SK-N-SH (cell line): ENCODE measurements at regions not wholly inside any gene's neighbourhood (a gene's known extent, or its start where the extent isn't known, plus 50 kb on each side); places are given as distances from the start of the nearest gene placed in this dataset.

Experiments
- CTCF ChIA-PET: fragments of 300-600, 350-600 bp; formaldehyde crosslinking; extraction: SDS; loops from one replicate; lab custom pipeline; 2021; lab: Yijun Ruan, JAX
- POLR2A ChIA-PET: fragments of 350-600 bp; sonication (Branson Sonifier 250); formaldehyde crosslinking; extraction: SDS; loops from one replicate; lab custom pipeline; 2020; ENCODE audit warnings: antibody characterized with exemption, inconsistent platforms; lab: Yijun Ruan, JAX
- DNase-seq: peaks from one replicate; pipeline ENCODE4 v3.0.0; 2012
- H2AFZ ChIP-seq: fragments of 200-600 bp; sonication (generic); 2 replicates; pipeline ENCODE4 v1.8.1; 2016; ENCODE audit warnings: antibody characterized with exemption, mild to moderate bottlenecking, low read depth
- H3F3A ChIP-seq: fragments of 200-600 bp; sonication (generic); replicated peaks from 2 replicates; pipeline ENCODE3; 2016; ENCODE audit warnings: antibody characterized with exemption, mild to moderate bottlenecking; ENCODE audit not compliant: insufficient read depth
- H3K27ac ChIP-seq, 2 experiments: fragments of 200-500 bp in 1 of 2; fragments of 200-600 bp in 1 of 2; sonication (Bioruptor generic) in 1 of 2; sonication (generic), shearing (Covaris generic) in 1 of 2; 2 replicates each; pipeline versions ENCODE4 v1.5.1 to v1.6.1; 2014 to 2016; ENCODE audit warnings: low read depth in 2 of 2, inconsistent platforms in 1 of 2, low read length in 1 of 2, mild to moderate bottlenecking in 1 of 2, mixed read lengths in 1 of 2
- H3K27me3 ChIP-seq: fragments of 200-600 bp; sonication (generic), shearing (Covaris generic); 2 replicates; pipeline ENCODE4 v1.6.1; 2016; ENCODE audit warnings: mixed run types; ENCODE audit not compliant: insufficient read depth
- H3K36me3 ChIP-seq, 2 experiments: fragments of 200-500 bp in 1 of 2; fragments of 200-600 bp in 1 of 2; sonication (Bioruptor generic) in 1 of 2; sonication (generic) in 1 of 2; replicated peaks in 1 of 2; 2 replicates each; pipeline versions ENCODE3 to v1.5.1; 2014 to 2016; ENCODE audit warnings: low read length in 1 of 2, mild to moderate bottlenecking in 1 of 2; ENCODE audit not compliant: insufficient read depth in 2 of 2, control insufficient read depth in 1 of 2
- H3K4me1 ChIP-seq, 2 experiments: fragments of 200-500 bp in 1 of 2; fragments of 200-600 bp in 1 of 2; sonication (Bioruptor generic) in 1 of 2; sonication (generic), shearing (Covaris generic) in 1 of 2; 2 replicates each; pipeline versions ENCODE4 v1.5.1 to v1.6.1; 2014 to 2016; ENCODE audit warnings: low read depth in 1 of 2, low read length in 1 of 2, mixed run types in 1 of 2; ENCODE audit not compliant: insufficient read depth in 2 of 2, control insufficient read depth in 1 of 2
- H3K4me2 ChIP-seq: fragments of 200-600 bp; sonication (generic), shearing (Covaris generic); 2 replicates; pipeline ENCODE4 v1.6.1; 2017; ENCODE audit warnings: mixed run types
- H3K4me3 ChIP-seq, 2 experiments: fragments of 200-500 bp in 1 of 2; fragments of 200-600 bp in 1 of 2; sonication (Bioruptor generic) in 1 of 2; sonication (generic), shearing (Covaris generic) in 1 of 2; 2 replicates each; pipeline versions ENCODE4 v1.5.1 to v1.8.1; 2014 to 2016; ENCODE audit warnings: low read depth in 2 of 2, inconsistent platforms in 1 of 2, low read length in 1 of 2, mild to moderate bottlenecking in 1 of 2, mixed read lengths in 1 of 2, moderate library complexity in 1 of 2
- H3K79me2 ChIP-seq: fragments of 200-600 bp; sonication (generic); 2 replicates; pipeline ENCODE4 v1.8.1; 2017; ENCODE audit warnings: mild to moderate bottlenecking; ENCODE audit not compliant: insufficient read depth
- H3K9ac ChIP-seq: fragments of 200-600 bp; sonication (generic); 2 replicates; pipeline ENCODE4 v1.6.1; 2017; ENCODE audit warnings: mixed run types
- H3K9me2 ChIP-seq: fragments of 200-600 bp; sonication (generic); 2 replicates; pipeline ENCODE4 v1.6.1; 2017; ENCODE audit warnings: mixed run types
- H3K9me3 ChIP-seq: fragments of 200-600 bp; sonication (generic); 2 replicates; pipeline ENCODE4 v1.6.1; 2017; ENCODE audit warnings: mixed run types, mild to moderate bottlenecking, moderate library complexity
- H4K20me1 ChIP-seq: fragments of 200-600 bp; sonication (generic); 2 replicates; pipeline ENCODE4 v1.6.1; 2017; ENCODE audit warnings: mild to moderate bottlenecking, mixed run types; ENCODE audit not compliant: insufficient read depth
- CHD2 ChIP-seq: fragments of 150-350 bp; IDR thresholded peaks from 2 replicates; pipeline ENCODE4 v1.6.1; 2018; ENCODE audit warnings: low read length; ENCODE audit not compliant: partially characterized antibody
- ELF1 ChIP-seq: IDR thresholded peaks from 2 replicates; pipeline ENCODE4 v1.4.0; 2012
- EP300 ChIP-seq, 2 experiments: IDR thresholded peaks; 2 replicates each; pipeline versions ENCODE4 v1.4.0 to v1.6.1; 2012; ENCODE audit warnings: borderline replicate concordance in 1 of 2, low read depth in 1 of 2, low read length in 1 of 2
- FOXJ3 ChIP-seq: sonication (generic); formaldehyde crosslinking; IDR thresholded peaks from 2 replicates; pipeline ENCODE4 v1.5.1; 2020; ENCODE audit warnings: mild to moderate bottlenecking, missing genetic modification reagents
- MEF2A ChIP-seq: IDR thresholded peaks from 2 replicates; pipeline ENCODE4 v1.4.0; 2012; ENCODE audit warnings: low read depth, borderline replicate concordance
- NRF1 ChIP-seq: IDR thresholded peaks from 2 replicates; pipeline ENCODE4 v1.6.1; 2012; ENCODE audit warnings: low read depth, mild to moderate bottlenecking, low read length
- PBX3 ChIP-seq: IDR thresholded peaks from 2 replicates; pipeline ENCODE4; 2012
- RCOR1 ChIP-seq: fragments of 150-350 bp; IDR thresholded peaks from 2 replicates; pipeline ENCODE4 v1.6.1; 2017; ENCODE audit warnings: antibody characterized with exemption, low read length
- RFX5 ChIP-seq: IDR thresholded peaks from 2 replicates; pipeline ENCODE4 v1.6.1; 2012; ENCODE audit warnings: mild to moderate bottlenecking, improper control_type of control experiment, low read length
- RXRA ChIP-seq: IDR thresholded peaks from 2 replicates; pipeline ENCODE4 v1.4.0; 2012; ENCODE audit warnings: low read depth, mild to moderate bottlenecking, borderline replicate concordance
- TEAD4 ChIP-seq: IDR thresholded peaks from 2 replicates; pipeline ENCODE4 v1.4.0; 2012; ENCODE audit warnings: mild to moderate bottlenecking, borderline replicate concordance; ENCODE audit not compliant: insufficient read depth
- USF1 ChIP-seq: IDR thresholded peaks from 2 replicates; pipeline ENCODE4 v1.4.0; 2012; ENCODE audit warnings: low read depth, borderline replicate concordance
- WGBS: methylation state at CpG from one replicate; pipeline ENCODE4 v1.1.6; 2017; ENCODE audit warnings: low lambda C conversion rate; 5-methylcytosine and 5-hydroxymethylcytosine counted together
- TF ChIP-seq, protein P1 (sequence below): IDR thresholded peaks from 2 replicates; pipeline ENCODE4 v1.4.0; 2012; ENCODE audit warnings: low read depth
- TF ChIP-seq, protein P2 (sequence below): fragments of 150-350 bp; IDR thresholded peaks from 2 replicates; pipeline ENCODE4 v1.6.1; 2017; ENCODE audit warnings: antibody characterized with exemption, low read length, low read depth, borderline replicate concordance

DNA sequence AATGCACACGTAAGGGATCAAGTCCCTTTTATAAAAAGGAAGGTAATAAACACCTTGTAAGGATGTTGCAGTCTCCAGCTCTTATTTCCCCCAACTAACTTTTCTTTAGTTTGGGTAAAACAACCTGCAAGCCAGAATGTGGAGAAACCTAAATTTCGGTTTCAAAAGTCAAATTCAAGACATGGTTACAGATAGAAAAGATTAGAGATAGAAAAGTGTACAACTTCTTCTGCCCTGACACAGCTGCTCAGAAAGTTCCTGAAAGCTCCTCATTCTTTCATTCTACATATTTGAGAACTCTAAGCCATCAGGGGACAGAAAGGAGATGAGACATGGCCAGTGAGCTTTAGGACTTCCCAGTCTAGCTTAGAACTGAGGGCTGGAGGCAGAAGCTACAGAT lies 574.9 kb downstream of the DIPK2A start:
- H2AFZ ChIP-seq: no peak overlapping the region
- 0% methylated on average over 2 of the region's 2 CpGs for WGBS
- CTCF ChIA-PET: no interaction called here

GRCh38 chr3:144548346-144548745 lies 576.7 kb downstream of the DIPK2A start:
- CTCF ChIA-PET: interaction anchor here (0.6 kb wide), 1 partner anchor 822 kb away, joined by 3 read pairs; no protein-coding TSS in a partner anchor
- Histone ChIP-seq H4K20me1 (no peaks in the 10 kb centered on the region), H3F3A (no peaks in the 10 kb centered on the region), H3K9me2 (no peaks in the 10 kb centered on the region), H3K9ac (no peak overlapping the region), H3K27ac (no peak overlapping the region), H2AFZ (no peak overlapping the region), H3K4me2 (no peak overlapping the region), H3K36me3 (no peaks in the 10 kb centered on the region), H3K4me3 (no peak overlapping the region), H3K4me1 (no peaks in the 10 kb centered on the region), H3K9me3 (no peaks in the 10 kb centered on the region), H3K79me2 (no peaks in the 10 kb centered on the region), H3K27me3 (no peaks in the 10 kb centered on the region)
- WGBS: 29% methylated on average over 4 of the region's 4 CpGs
- no peak for DNase-seq
- POLR2A ChIA-PET: no interaction called here
- no peak for TF ChIP-seq ELF1
- TF ChIP-seq TEAD4: no peak
- no peak for TF ChIP-seq EP300 (IDR thresholded peaks at IDR 0.05; ENCODE audit: borderline replicate concordance in 1 of 2, low read depth in 1 of 2, low read length in 1 of 2)
- no peak for TF ChIP-seq CHD2
- no peak for TF ChIP-seq MEF2A
- no peak for TF ChIP-seq PBX3
- no peak for TF ChIP-seq USF1
- TF ChIP-seq NRF1: no peak
- TF ChIP-seq, protein P1, sequence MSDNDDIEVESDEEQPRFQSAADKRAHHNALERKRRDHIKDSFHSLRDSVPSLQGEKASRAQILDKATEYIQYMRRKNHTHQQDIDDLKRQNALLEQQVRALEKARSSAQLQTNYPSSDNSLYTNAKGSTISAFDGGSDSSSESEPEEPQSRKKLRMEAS: no peak
- TF ChIP-seq FOXJ3 (CRISPR knock-in tag): no peak
- no peak for TF ChIP-seq RFX5
- TF ChIP-seq RCOR1: no peak
- TF ChIP-seq, protein P2, sequence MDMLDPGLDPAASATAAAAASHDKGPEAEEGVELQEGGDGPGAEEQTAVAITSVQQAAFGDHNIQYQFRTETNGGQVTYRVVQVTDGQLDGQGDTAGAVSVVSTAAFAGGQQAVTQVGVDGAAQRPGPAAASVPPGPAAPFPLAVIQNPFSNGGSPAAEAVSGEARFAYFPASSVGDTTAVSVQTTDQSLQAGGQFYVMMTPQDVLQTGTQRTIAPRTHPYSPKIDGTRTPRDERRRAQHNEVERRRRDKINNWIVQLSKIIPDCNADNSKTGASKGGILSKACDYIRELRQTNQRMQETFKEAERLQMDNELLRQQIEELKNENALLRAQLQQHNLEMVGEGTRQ: no peak
- TF ChIP-seq RXRA: no peak

More for the DNA sequence above, 574.9 kb downstream of the DIPK2A start:
- H3K9me2 ChIP-seq: no peaks in the 10 kb centered on the region
- DNase-seq: no peak
- H3K4me2 ChIP-seq: no peak overlapping the region
- no peaks in the 10 kb centered on the region for H3K36me3 ChIP-seq
- H3K79me2 ChIP-seq: no peaks in the 10 kb centered on the region
- POLR2A ChIA-PET: no interaction called here
- TF ChIP-seq EP300 (IDR thresholded peaks at IDR 0.05; ENCODE audit: borderline replicate concordance in 1 of 2, low read depth in 1 of 2, low read length in 1 of 2) (no peak), MEF2A (no peak), RCOR1 (no peak)
- TF ChIP-seq, protein P2: no peak
- H3K9me3 ChIP-seq: no peaks in the 10 kb centered on the region
- H3K27me3 ChIP-seq: no peaks in the 10 kb centered on the region
- H3K4me3 ChIP-seq: no peak overlapping the region
- no peaks in the 10 kb centered on the region for H3K4me1 ChIP-seq
- H3F3A ChIP-seq: no peaks in the 10 kb centered on the region
- H4K20me1 ChIP-seq: no peaks in the 10 kb centered on the region
- H3K27ac ChIP-seq: no peak overlapping the region
- H3K9ac ChIP-seq: no peak overlapping the region
